B cell (primary cell): ENCODE measurements at regions not wholly inside any gene's neighbourhood (a gene's known extent, or its start where the extent isn't known, plus 50 kb on each side); places are given as distances from the start of the nearest gene placed in this dataset.

Experiments used
- EZH2 ChIP-seq: IDR thresholded peaks from 2 replicates; pipeline ENCODE4 v1.6.1; 2012; ENCODE audit warnings: borderline replicate concordance, low read depth, mild to moderate bottlenecking, moderate library complexity, low read length; ENCODE audit not compliant: insufficient read depth, poor library complexity, severe bottlenecking
- TF ChIP-seq, protein P1 (sequence below): fragments of 200-600 bp; IDR thresholded peaks from one replicate; pipeline ENCODE4 v1.8.0; 2022; ENCODE audit warnings: antibody characterized with exemption, mild to moderate bottlenecking

DNA sequence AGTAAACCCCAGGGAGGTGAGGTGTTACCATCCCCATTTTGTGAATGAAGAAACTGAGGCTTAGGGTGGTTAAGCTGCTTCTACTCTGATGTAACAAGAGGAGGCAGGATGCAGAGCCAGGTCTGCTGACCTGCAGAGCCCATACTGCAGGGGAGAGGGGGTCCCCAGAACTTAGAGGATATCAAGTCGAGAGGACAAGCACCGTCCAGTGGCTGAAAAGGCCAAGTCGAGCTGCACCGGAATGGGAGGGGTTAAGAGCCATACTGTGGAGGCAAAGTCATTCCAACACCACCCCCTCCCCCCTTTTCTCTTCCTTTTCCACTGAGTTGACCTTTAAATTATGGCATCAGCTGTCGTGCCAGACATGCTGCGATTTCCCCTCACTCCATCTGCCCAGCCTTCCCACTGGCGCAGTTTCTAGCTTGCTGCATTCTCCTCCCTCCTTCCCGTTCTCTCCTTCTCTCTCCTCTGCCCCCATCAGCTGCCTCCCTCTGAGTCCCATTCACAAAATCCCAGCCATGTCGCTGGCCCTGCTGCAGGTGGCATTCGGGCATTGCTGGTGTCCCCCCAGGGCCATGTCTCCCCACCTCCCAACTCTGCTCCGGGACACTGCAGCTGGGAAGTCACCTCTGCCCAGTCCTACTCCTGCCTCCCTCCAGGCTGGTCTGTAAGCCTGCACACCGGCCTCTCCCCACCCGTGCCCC lies 346.9 kb downstream of the DYSF start:
- TF ChIP-seq, protein P1, sequence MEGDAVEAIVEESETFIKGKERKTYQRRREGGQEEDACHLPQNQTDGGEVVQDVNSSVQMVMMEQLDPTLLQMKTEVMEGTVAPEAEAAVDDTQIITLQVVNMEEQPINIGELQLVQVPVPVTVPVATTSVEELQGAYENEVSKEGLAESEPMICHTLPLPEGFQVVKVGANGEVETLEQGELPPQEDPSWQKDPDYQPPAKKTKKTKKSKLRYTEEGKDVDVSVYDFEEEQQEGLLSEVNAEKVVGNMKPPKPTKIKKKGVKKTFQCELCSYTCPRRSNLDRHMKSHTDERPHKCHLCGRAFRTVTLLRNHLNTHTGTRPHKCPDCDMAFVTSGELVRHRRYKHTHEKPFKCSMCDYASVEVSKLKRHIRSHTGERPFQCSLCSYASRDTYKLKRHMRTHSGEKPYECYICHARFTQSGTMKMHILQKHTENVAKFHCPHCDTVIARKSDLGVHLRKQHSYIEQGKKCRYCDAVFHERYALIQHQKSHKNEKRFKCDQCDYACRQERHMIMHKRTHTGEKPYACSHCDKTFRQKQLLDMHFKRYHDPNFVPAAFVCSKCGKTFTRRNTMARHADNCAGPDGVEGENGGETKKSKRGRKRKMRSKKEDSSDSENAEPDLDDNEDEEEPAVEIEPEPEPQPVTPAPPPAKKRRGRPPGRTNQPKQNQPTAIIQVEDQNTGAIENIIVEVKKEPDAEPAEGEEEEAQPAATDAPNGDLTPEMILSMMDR: no peak
- TF ChIP-seq EZH2: no peak
